CD4-positive, alpha-beta T cell treated with Interleukin-17A for 4 hours (primary cell): ENCODE measurements at regions not wholly inside any gene's neighbourhood (a gene's known extent, or its start where the extent isn't known, plus 50 kb on each side); places are given as distances from the start of the nearest gene placed in this dataset.

Source experiments
- DNase-seq: peaks from one replicate; pipeline ENCODE4 v3.0.0-alpha.2; 2020; ENCODE audit warnings: mixed read lengths

DNA sequence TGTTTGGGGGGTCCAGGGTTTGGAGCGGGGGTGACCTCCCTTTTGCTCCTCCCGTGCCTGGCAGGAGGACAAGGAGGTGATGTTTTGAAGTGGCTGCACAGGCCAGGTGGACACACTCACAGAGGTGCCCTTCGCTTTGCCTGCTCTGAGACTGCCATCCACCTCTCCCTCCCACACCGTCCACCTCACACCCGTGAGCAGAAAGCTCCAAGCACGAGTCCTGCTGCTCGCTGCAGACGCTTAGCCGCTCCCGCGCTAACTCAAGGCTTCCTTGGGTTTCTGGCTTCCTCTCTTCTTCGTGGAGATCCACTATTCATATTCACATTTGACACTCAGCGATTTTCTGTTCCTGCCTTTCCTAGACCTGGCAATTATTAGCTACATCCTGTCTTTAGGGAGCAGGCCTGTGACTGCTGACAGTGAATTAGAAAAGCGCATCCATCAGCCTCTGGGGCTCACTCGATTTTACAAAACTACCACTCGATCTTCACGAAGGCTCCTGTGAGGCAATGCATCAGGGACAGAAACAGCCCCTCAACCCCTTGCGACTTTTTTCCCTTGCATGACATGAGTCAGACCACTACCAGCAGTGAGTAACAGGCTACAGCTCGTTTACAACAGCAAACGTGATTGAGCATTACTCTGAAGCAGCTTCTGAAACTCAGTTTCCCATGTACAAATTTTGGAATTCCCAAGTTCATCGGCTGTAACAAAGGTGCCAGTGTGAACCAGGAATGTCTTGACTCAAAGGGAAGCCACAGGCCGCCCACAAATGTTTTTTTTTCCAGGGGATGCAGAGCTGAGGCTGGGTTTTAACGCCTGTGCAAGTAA is 238.7 kb upstream of the SOX11 start:
- DNase-seq, result no peak

DNA sequence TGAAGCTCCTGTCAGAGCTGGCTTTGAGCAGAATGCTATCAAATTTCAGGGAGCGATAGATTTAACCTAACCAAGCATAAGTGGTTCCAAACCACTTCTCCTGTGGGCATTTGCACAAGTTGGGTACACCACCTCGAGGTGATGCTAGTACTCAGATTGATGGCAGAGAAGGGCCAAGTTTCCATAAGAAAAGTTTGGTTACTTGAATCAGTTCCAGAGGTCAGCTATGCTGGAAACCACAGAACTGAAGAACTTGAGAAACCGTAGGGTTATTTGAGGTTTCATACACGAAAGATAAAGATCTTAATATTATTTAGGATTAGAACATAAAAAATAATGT is 238.2 kb upstream of the SOX11 start:
- DNase-seq, result no peak

DNA sequence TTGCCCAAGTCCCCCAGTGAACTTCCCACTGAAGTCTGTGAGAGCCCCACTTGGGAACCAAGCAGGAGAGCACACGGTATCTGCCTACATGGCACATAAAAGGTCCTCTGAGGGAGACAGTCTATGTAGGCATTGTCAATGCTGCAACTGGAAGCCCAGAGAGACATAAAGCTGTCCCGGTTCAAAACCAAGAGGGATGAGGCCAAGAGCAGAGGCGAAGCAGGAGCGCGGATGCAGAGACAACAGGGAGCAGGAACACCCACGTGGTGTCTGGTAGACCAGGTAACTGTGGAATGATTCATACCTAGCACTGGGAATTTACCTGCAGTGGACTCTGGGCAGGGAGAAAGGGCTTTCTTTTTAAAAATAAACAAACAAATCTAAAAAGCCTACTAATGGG is 233.1 kb upstream of the SOX11 start:
- no peak for DNase-seq

DNA sequence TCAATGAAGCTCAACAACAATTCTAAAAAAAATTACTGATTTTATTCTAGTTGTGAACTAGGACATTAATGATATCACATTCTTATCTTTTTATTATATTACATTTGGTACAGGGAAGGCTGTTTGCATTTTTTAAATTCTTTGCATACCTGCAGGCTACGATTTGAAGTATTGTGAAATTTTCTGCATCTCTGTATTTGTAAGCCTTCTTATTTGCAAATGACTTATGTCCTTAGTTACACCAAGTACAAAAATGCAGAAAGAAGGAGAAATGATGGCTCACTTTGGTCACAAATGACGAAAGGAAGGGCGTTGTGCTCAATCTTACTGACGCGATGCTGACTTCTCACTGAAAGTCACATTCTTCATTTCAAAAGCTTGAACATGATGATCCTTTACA is 227.5 kb upstream of the SOX11 start:
- no peak for DNase-seq

DNA sequence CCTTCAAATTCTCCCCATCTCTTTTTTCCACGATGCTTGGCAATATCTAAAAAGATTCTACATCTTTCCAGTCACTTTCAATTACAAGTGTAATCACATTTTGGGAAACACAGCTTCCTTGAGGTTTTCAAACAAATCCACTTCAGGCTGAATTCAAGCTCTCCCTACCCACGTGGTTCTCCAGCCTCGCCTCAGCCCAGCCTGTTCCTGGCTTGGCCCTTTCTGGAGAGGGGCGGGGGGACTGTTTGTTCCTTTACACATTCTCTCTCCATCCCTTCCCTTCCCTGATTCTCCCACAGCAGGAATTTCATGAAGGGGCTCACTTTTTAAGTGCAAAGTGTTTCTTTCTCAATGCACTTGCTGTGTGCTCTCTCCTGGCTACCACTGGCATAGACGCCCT is 226.3 kb upstream of the SOX11 start:
- no peak for DNase-seq

DNA sequence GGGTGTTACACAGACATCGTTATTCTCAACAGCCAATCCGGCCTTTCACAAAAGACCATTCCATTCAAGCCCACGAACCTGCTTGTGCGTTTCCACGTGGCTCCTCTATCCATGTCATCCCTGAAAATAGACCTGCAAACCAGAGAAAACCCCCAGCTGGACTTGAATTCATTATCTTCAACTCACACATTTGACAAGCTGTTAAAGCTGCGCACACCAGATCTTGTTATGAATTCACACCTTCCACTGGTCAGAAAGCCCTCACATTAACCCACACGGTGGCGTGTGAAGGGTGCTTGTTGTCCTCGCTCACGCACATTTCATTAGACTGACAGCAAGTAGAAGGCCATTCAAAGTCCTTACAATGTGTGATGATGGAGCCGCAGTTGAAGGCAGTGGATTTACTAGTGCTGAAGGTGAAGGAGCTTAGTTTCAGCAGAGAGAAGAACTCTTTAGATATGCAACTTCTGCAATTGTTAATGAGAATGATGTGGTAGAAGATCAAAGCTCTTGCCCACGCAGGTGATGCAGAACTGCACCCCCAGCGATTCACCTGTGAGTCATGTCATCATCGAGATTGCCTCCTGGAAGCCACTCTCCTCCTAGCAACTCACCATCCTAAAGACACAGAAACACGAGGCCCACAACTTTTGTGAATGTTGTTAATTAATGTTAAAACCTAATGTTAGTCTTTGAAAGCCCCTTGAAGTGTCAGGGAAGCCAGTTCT is 224.8 kb upstream of the SOX11 start:
- no peak for DNase-seq

DNA sequence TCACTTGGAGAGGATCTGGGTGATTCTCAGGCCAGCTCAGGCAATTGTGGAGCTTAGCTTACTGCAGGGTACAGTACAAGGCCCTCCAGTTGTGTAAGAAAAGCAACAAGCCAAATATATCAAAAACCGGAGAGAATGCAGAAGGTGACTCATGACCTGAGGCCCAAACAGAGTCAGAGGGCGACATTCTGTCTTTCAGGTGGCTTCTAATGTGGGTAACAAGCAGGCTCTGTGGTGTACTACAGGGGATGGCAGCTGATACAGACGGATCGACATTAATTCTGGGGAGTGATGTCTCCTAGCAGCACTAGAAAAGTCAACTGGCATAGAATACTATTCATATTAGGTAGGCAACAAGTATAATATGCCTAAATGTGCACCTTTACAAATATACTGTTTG is 219.5 kb upstream of the SOX11 start:
- no peak for DNase-seq

DNA sequence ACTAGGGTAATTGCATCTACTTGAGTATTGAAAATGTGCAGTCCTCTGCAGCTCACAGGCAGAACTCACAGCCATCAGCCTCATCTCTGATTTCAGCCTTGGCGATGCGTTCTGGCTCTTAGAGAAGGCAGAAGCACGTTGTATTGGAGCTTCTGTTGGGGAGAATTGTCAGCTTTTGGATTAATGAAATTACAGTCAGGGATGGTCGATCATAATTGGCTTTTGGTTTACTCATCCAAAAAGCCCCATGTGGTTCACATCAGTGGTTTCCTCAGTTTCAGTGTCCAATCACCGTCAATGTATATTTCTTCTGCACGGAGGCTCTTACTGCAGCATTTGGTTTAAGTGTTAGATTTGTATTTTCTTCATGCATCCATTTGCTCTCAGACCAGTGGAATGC is 218.5 kb upstream of the SOX11 start:
- no peak for DNase-seq

DNA sequence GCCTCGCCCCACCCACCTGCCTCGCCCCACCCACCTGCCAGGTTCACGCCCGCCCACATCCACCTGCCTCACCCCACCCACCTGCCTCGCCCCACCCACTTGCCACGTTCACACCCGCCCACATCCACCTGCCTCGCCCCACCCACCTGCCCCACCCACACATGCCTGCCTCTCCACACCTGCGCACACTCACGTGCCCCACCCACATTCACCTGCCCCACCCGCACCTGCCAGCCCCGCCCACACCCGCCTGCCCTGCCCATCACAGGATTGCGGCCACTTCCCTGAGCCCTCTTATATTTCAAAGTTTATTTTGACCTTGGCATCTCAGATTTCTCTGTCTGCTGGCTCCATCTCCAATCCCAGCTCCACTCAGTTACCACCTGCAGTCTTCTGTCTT is 217.5 kb upstream of the SOX11 start:
- no peak for DNase-seq

DNA sequence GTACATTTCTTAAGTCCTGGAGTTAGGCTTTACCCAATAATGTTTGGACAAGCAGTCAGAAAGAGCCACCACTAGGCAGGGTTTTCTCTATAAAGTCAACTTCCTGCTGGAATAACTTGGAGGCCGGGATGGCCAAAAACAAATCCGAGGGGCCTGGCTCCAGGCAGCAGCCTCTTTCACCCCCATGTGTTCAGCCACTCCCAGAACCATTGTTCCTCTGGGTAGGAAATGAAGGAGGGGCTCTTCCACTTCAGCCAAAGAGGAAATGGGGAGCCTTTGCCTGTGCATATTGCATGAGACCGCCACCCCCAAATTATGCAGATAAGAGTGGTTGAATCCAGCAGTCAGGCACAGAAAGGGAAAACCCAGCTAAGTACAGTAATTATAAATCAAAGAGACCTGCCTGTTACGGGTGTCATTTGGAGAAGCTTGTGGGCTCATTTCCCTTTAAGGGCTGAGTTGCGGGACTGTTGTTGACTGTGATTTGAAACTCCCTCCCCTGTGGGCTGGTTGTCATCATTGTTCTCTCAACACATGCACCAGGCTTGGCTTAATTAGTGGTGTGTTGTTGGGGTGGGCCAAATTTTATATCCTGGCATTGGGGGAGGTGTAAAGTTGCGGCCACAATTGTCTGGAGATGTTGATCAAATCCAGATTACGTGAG is 212.8 kb upstream of the SOX11 start:
- no peak for DNase-seq

DNA sequence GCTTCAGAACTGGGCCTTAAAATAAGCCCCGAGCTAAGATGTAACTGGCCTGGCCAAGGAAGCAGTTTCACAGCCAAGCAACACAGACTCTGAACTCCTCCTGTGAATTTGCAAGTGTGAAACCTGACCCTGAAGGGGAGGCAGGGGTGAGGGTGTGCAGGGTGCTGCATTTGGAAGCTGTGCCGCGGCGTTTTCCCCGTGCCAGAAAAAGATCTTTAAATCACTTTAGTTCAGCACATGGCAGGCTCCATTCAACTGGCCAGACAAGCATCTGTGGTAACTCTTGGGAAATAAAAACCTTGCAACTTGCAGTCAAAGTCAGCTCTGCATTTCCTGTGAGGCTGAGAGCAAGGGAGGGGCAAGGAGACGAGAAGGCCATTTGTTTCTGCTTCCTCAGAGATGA is 209.3 kb upstream of the SOX11 start:
- DNase-seq, result no peak

DNA sequence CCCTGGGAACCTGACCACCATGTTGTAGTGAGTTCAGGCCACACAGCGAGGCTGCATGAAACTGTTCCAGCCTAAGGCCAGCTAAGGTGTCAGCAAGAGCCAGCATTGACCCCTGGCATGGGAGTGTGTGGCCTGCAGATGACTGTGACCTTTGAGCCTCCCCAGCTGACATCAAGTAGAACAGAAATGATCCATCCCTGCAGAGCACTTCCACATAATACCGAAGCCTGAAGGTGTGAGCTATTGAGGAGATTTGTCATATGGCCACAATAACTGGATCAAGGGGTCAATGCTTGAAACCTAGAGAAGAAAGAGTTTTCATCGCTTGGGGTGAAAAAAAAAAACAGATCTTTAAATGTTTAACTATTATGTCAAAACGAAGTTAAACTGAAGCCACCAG is 207.3 kb upstream of the SOX11 start:
- DNase-seq, result no peak

DNA sequence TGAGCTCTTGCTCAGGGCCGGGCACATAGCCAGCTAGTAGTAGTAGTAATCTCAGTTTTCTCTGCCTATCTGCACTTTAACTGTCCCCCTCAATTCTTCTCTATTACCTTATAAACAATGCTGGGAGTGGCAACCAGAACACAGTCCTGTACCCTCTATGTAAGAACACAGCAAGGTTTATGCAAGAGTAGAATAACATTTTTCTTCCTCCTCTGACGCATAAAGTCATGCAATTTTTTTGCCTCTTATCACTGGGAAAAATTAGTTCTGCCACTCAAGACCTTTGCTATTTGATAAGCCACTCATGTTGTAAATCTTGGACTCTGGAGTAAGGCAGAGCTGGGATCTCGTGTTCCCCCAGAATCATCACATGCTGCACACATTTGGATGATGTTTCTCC is 200.7 kb upstream of the SOX11 start:
- DNase-seq, result no peak

DNA sequence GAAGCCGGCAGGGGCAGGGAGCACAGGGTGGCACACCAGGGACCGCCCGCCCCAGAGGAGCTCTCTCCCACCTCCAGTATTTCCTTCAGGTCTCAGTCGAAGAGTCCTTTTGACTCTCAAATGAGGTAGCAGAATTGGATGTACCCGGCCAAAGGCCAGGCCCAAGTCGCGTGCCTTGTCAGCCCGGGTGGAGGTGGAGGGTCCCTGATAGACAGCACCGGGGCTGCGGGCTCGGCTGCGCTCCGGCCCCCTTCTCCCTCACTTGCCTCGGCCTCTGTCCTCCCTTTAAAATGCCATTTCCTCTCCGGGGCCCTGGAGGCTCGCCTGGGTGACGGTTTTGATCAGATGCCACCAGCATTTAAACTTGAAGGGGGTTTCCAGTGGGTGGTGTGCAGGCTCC is 198.9 kb upstream of the SOX11 start:
- DNase-seq, result no peak

DNA sequence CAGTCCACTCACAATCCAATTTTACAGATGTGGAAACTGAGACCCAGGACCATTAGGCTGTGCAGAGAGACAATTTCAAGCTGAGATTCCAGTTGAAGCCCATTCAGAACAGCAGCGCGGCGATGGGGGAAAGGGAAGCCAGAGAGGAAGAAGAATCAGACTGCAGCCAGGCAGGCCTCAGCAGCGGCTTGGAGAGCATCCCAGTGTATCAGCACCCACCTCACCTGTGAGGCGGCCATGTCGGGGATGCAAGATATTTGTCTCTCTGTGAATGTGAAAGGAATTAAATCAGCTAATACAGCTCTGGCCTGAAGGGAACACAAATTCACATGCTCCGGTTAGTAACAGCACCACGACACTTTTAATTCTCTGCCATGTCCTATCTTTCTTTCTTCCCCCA is 198.0 kb upstream of the SOX11 start:
- DNase-seq, result no peak

DNA sequence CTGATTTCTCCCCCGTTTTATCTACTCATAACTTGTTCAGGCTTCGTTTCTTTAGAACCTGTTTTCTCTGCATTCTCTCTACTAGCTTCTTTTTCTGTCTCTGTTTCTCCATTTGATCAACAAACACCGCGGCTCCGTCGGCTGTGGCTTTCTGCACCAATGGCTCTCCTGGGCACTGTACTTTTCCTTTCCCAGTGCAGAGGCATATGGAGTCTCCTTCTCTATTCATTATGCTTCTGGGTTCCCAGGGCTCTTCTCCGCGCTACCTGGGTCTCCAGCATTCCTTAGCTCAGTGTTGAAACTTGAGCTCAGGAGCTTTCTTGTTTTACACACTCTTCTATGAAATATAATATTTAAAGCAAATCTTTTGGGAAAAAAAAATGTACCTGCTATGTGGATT is 196.6 kb upstream of the SOX11 start:
- no peak for DNase-seq

DNA sequence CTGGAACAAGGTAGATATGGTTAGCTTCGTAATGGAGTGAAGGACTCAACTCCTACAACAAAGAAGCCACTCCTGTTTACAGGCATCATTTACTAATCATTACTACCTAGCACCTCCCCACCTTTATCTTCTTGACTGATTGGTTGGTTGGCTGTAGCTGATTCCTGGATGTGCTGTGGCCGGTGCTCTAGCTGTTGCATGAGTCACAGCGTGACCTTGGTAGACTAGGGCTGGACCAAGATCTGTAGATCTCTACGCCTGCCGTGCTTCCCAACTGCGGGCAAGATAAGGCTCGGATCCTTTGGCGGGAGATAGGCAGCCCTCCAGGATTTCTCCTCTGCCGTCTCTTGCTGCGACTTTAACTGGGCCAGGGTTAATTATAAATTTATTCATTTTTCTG is 194.3 kb upstream of the SOX11 start:
- no peak for DNase-seq

DNA sequence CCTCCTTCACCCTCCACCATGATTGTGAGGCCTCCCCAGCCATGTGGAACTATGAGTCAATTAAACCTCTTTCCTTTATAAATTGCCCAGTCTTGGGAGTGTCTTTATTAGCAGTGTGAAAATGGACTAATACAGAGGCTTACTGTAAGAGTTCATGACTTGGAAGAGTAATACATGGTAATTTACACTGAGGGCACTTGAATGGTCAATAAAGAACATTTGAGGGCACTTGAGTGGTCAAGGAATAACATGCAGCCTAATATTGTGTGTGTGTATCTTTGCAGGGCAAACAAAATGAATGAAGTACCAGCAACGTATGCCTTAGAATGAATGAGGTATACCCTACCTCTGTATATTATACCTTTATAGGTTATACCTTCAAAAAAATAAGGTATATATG is 190.4 kb upstream of the SOX11 start:
- no peak for DNase-seq

DNA sequence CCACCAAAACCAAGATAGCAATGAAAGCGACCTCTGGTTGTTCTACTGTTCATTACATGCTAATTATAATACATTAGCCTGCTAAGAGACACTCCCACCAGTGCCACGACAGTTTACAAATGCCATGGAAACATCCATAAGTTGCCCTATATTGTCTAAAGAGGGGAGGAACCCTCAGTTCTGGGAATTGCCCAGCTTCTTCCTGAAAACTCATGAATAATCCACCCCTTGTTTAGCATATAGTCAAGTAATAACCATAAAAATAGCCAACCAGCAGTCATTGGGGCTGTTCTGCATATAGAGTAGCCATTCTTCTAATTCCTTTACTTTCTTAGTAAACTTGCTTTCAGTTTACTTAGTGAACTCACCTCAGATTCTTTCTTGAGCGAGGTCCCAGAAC is 189.8 kb upstream of the SOX11 start:
- DNase-seq, result no peak

DNA sequence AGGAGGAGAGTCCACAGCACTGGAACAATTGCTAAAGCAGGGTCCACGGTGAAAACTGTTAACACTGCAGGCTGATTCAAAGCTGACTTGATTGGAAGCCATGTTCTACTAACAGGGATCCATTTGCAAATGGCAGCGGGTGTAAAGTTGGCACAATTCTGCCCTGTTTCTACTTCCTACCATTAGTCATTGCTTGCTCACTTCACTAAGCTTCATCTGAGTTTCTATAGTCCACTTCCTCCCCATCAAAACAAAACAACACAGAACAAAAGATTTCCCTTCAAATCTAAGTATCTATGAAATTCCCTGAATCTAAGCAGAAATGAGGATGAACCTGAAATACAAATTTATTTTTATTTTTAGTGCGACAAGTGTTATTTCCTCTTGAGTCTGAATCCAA is 187.4 kb upstream of the SOX11 start:
- DNase-seq, result no peak

DNA sequence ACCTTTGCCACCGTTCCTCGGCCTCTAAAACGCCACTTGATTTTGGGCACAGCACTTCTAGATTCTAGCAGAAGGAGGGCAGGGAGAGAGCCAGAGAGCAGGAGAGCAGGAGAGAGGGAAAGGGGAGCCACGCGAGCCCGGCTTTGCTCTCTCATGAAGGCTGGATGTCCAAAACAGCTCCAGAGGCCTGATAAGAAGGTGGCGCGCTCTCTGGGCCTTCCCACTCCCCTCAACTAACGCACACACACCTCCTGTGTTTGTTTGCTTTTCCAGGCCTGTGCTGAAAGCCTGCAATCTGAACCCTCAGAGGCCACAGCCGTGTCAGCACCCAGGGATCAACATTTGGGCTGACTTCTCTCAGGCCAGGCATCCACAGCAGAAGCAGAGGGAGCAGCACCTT is 184.8 kb upstream of the SOX11 start:
- no peak for DNase-seq

DNA sequence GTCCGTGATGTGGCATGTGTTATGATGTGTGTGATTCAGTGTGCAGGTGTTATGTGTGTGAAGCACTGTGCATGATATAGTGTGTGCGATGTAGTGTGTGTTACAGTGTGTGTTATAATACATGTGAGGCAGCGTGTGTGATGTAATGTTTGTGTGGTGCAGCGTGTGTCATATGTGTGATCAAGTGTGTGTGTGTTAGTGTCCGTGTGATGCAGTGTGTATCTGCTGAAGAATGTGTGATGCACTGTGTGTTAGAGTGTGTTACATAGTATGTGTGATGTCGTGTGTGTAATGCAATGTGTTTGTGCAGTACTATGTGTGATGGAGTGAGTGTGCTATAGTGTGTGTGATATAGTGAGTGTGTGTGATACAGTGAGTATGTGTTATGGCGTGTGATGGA is 182.8 kb upstream of the SOX11 start:
- no peak for DNase-seq

DNA sequence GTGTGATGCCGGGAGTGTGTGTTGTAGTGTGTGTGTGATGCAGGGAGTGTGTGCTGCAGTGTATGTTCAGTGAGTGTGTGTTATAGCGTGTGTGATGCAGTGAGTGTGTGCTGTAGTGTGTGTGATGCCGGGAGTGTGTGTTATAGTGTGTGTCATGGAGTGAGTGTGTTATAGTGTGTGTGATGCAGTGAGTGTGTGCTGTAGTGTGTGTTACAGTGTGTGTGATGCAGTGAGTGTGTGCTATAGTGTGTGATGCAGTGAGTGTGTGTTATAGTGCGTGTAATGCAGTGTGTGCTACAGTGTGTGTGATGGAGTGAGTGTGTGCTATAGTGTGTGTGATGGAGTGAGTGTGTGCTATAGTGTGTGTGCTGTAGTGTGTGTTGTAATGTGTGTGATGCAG is 182.1 kb upstream of the SOX11 start:
- DNase-seq, result no peak

DNA sequence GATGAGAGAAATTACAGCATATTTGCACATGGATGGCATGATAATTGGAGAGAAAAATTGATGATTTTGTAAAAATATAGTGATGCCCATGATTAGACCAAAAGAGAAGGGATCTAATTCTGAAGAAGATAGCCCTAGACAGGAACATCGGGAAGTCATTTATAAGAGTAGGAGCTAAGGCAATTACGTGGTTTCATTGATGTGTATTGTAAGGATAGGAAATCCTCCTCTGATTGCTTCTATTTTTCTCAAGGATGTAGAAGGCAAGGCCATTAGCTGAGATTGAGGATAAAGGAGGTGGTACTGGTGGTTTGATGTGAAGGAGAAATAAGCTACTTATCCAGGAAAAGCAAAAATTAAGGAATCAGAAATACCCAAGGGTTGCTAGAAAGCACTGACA is 176.5 kb upstream of the SOX11 start:
- DNase-seq, result no peak
